GM19193 (cell line): ENCODE measurements at regions not wholly inside any gene's neighbourhood (a gene's known extent, or its start where the extent isn't known, plus 50 kb on each side); places are given as distances from the start of the nearest gene placed in this dataset.

Experiments
- POLR2A ChIP-seq: IDR thresholded peaks from 4 replicates; pipeline ENCODE4 v1.6.1; 2011; ENCODE audit not compliant: insufficient read depth, insufficient read length; ENCODE audit errors: extremely low read depth

DNA sequence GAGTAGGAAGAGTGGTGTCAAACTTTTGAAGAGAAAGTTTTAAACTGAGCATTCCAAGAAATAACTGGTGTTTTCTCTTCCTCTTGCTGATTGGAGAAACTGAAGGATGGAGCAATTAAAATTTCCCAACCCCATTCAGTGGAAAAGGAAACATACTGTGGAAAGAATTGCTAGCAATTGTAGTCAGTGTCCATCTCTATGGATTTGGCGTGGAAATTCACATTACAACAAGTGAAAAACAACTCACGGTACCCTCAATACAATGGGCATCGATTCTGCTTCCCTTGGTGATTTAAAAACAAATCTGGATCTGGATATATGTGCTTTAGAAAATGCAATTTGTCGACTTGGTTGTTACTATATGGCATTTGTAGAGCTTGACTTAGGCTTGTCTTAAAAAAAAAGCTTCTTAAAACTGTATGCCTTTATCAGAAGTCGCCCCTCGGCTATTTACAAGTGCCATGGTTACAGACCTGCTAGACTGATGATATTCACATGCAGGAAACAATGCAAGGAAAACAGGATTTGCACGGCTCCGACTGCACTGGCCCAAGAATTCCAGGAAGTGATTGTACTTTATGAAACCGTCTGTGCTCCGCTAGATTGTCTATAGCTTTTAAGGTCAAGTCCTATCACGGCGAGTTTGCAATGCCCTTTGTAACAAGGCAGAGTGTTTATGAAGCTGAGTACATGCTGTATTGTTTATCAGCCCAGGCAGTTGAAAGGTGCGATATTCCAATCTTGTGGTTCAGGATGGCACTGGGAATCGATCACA is 131.7 kb upstream of the PHACTR1 start:
- TF ChIP-seq POLR2A, result no peak

DNA sequence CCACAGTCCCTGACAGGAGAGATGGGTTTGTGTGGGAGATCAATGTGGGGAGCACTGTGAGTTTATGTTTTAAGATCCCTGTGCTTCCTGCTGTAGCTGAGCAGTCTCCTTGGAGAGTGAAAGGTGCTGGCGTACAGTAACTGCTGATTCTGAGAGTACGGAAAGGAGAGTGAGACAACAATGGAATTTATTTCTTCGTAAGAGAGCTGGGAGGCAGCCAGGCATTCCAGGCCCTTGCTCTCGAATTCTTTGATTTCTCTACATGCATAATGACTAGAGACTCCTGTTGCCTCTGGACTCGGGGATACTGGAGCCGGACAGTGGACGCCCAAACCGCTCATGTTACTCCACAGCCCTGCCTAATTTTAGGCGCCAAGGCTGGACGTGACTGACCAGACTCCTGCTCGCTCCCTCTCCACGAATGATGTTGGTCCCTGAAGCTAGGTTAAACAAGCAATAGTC is 131.0 kb upstream of the PHACTR1 start:
- no peak for TF ChIP-seq POLR2A

DNA sequence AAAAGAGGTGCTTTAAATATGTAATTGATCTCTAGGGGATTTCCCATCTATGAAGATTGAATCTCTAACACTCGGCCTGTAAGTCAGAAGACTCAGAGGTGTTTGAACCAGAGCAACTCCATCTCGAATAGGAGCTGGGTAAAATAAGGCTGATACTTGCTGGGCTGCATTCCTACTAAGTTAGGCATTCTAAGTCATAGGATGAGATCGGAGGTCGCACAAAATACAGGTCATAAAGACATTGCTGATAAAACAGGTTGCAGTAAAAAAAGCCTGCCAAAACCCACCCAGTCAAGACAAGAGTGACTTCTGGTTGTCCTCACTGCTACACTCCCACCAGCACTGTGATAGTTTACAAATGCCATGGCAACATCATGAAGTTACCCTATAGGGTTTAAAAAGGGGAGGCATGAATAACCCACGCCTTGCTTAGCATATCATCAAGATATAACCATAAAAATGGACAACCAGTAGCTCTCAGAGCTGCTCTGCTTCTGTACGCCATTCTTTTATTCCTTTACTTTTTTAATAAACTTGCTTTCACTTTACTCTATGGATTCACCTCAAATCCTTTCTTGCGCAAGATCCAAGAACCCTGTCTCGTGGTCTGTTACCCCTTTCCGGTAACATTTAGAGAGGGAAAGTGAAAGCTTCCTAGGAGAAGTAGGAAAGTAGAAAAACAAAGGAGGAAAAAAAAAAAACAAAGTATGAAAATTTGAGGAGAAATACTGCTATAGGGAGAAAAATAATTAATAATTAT is 129.7 kb upstream of the PHACTR1 start:
- TF ChIP-seq POLR2A, result no peak

DNA sequence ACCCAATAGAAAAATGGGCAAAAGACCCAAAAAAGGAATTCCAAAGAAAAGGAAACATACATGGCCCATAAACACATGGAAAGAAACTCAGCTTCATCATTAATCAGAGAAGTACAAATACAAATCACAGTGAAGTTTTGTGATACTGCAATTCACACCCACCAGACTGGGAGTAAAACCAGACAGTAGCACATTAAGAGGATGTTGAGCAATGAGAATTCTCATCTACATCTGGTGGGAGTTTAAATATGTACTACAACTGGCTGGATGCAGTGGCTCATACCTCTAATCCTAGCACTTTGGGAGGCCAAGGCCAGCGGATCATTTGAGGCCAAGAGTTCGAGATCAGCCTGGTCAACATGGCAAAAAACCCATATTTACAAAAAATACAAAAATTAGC is 125.7 kb upstream of the PHACTR1 start:
- no peak for TF ChIP-seq POLR2A

DNA sequence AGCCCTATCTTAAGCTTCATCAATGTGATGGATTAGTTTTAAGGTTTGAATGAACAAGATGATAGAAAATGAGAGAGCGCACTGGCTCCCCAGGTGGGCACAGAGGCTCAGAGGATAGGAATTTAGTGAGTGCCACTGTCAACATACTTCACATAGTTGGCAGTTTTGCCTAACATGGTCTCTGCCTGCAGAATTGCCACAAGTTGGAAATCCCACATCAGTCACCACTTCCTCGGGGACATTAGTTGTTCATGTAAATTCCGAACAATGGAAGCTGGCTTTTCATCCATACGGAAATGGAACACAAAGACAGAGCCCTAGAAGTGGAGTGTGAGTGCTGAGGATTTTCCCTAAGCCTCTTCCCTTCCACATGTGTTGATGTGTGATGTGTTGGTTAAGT is 123.9 kb upstream of the PHACTR1 start:
- TF ChIP-seq POLR2A, result no peak

DNA sequence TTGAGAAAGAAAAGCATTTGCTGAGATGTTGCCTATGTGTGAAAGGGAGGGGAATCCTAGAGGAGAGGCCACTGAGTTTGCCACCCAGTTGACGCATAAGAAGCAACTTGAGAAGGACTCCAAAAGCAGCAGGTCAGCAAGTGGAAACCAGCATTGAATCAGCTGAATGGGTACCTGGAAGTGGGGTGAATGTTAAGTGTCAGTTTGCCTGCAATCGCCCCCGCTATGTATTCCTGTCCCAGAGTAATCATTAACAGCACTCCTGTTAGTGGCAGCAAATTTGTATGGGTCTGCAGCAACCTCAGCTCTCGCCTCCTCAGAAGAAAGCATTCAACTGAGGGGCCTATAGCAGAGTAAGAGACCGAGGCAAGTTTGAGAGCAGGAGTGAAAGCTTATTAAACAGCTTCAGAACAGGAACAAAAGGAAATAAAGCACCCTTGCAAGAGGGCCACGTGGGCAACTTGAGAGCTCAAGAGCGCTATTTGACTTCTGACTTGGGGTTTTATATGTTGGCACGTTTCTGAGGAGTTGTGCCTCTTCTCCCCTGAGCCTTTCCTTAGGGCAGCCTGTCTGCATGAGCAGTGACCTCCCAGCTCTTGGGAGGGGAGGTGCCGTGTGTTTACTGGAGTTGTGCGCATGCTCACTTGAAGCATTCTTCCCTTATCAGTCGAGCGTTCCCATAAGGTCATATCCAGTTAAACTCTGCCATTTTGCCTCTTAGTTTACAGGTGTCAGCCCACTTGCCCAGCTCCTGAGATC is 122.6 kb upstream of the PHACTR1 start:
- TF ChIP-seq POLR2A, result no peak

DNA sequence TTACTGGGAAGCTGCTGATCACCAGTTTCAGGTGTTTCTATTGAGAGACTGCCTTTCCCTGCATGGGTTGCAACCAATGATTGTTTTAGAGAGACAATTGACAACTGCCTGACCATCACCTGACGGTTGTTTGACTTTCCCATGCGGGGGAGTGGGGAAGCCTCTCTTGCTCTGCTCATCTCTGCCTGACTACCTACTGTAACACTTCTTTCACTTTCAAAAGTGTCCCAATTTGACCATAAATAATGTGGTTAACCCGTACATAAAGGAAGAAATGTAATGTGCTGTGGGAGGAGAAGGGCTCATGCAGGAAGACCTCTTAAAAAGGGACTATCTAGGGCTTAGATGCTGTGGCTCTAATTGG is 122.1 kb upstream of the PHACTR1 start:
- no peak for TF ChIP-seq POLR2A

DNA sequence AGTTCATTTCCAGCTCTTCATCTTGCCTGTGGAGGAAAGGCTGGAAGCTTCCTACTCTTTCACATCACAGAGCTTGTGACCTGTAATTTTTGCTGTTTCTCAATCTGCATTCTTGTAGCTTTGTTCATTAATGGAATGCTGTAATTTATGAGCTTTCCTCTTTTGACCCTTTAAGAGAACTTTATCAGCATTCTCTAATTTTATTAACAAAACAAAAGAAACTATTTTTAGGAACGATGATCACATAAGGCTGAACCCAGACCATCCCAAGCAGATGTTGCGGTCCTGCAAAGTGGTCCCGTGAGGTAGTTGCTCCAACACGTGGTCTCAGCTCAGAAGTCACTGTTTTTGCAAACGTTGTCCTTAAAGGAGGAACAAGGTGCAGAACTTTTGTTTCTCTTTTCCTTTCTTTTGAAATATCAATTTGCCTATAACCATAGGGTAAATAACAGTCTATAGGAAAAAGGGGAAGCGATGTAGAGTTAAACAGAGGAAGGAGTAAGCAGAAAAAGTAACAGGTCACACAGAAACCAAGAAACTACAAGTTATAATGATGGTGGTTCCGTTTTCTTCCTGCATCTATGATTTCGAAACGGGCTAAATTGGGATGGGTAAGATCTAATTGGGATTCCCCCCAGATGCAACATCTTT is 121.3 kb upstream of the PHACTR1 start:
- TF ChIP-seq POLR2A, result no peak

DNA sequence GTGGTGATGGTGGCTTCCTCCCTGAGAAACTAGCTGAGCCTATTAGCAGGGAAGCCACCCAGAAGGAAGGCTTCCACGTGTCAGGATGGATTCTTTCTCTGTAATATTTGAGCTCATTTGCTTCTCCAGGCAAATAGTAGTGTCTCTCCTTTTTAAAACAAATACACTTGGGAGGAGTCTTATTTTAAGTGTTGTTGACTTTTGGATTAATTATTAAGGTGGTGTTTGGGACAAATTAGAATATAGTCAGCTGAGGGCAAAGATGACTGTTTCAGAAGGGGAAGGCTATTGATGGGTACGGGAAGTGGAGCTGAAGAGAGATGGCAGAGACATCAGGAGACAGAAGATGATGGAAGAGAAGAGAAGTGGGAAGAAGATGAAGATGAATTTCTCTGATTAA is 119.8 kb upstream of the PHACTR1 start:
- no peak for TF ChIP-seq POLR2A

DNA sequence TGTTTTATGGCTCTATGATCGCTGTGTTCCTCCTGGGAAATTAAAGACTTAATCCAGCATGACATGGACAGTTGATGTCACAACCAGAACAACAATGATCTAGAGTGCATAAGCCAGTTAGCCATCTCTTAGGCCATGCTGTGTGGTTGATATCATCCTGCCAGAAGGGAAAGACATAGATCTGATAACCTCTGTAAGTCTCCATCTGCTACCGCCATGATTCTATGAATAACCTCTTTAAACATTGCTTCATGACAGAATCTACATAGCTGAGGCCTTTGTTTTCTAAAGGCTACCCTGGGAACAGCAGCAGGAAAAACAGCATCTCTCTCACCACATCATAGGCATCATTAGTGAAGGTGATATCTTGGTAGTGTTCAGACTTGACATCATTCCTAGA is 117.6 kb upstream of the PHACTR1 start:
- no peak for TF ChIP-seq POLR2A

DNA sequence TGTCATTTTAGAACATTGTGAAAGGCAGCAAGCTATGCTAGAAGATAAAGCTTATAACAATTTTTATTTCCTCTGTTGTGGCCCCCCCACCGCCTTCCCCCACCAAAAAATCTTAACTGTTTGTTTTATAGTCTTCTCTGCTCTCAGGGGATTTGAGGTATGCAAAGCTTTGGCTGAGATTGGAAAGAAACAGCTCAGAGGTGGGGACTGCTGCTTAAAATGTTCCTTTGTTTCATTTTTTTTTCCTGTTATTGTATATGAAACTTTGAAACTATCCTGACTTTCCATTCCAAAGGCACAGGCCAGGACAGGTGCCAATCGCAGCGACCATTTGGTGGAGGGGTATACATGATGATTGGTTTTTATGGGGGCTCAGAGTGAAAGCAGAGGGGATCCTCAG is 114.7 kb upstream of the PHACTR1 start:
- TF ChIP-seq POLR2A, result no peak

DNA sequence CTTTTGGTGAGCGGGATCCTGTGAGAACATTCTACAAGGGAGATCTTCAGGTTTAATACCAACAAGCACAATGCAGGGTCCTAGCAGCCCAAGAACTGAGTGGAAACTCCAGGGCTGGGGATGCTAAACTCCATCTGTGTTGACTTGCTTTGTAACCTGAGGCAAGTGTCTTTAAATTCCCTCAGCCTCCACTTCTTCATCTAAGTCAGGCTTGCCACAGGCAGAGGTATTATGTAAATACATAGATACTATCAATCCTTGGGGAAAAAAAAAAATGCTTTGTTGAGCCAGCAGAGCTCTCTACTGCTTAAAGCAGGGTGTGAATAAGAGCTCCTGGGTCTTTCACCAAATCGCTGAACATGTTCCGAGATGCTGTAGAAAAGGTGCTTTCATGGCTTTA is 114.2 kb upstream of the PHACTR1 start:
- TF ChIP-seq POLR2A, result no peak

DNA sequence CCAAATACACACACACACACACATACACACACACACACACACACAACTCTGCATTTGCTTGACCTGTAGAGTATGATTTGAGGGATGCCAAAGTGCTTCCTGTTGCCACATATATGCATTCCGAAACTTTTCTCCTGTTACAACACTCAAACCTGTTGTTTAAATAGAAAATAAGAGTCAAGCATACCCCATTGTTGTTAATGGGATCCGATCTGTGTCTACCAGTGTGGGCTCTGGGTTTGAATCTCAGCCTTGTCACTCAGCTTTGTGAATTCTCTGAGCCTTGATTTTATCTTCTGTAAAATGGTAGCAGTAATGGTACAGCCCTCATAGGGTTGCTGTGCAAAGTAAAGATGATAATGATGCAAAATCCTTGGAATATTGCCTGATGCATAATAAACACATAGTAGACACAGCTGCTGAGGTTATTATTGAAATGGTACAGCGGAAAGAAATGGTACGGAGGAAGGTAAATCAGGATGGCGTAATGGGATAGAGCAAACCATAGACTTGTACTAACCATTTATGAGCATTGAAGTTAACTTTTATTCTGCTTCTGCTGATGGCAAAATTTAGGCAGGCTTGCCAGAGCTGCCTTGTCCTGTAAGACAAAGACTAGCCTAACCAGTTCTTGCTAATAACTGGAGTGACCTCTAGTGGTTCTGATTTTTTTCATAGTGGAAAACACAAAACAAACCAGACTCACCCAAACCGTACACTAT is 113.5 kb upstream of the PHACTR1 start:
- TF ChIP-seq POLR2A, result no peak

DNA sequence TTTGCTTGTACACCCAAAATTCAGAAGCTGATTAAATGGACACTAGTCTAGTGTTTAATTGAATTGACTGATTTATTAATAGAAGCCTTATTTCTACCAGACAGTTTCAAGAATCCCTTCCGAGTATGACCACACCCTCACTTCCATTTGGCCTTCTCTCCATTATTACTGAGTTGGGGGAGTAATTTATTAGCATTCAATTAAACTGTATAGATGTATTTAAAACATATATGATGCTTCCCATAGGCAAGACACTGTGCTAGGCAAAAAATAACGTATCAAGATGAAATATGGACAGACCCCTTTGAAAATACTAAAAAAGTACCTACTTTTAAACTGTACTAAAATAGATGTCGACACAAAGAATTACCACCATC is 112.9 kb upstream of the PHACTR1 start:
- TF ChIP-seq POLR2A, result no peak
